Stomach (tissue), 8 donors: ENCODE measurements at regions not wholly inside any gene's neighbourhood (a gene's known extent, or its start where the extent isn't known, plus 50 kb on each side); places are given as distances from the start of the nearest gene placed in this dataset.
A peak's percentile ranks its signal among the peaks of the same experiment; 100 is the strongest.

Experiments
- DNase-seq, 2 donors: peaks; one replicate each; pipeline versions ENCODE4 v3.0.0 to v3.0.0-alpha.2; 2013 to 2019
- H3K27ac ChIP-seq, 5 donors: fragments of 200-600 bp in 4 of 5; sonication (generic) in 4 of 5; one replicate each; pipeline ENCODE4 v1.5.1; 2013 to 2019; ENCODE audit warnings: mild to moderate bottlenecking in 1 of 5, moderate library complexity in 1 of 5
- H3K27me3 ChIP-seq, 3 donors: fragments of 200-600 bp; sonication (generic); one replicate each; pipeline ENCODE4 v1.5.1; 2017 to 2019; ENCODE audit warnings: mixed run types in 1 of 3
- H3K36me3 ChIP-seq, 4 donors: fragments of 200-600 bp; sonication (generic); 1 replicate in 3 of 4; 2 replicates in 1 of 4; pipeline ENCODE4 v1.5.1; 2016 to 2019
- H3K4me1 ChIP-seq, 4 donors: fragments of 200-600 bp; sonication (generic); one replicate each; pipeline ENCODE4 v1.5.1; 2016 to 2019
- H3K4me3 ChIP-seq, 4 donors: fragments of 200-600 bp; sonication (generic) in 3 of 4; one replicate each; pipeline ENCODE4 v1.5.1; 2016 to 2019; ENCODE audit warnings: mild to moderate bottlenecking in 1 of 4
- H3K9me3 ChIP-seq, 4 donors: fragments of 200-600 bp; sonication (generic); one replicate each; pipeline ENCODE4 v1.5.1; 2016 to 2019
- EP300 ChIP-seq: sonication (generic); formaldehyde crosslinking; IDR thresholded peaks from one replicate; pipeline ENCODE4 v1.6.1; 2017; ENCODE audit warnings: antibody characterized with exemption
- POLR2A ChIP-seq, 4 donors: fragments of 450-650 bp; IDR thresholded peaks; one replicate each; pipeline ENCODE4 v1.6.1; 2016; ENCODE audit warnings: antibody characterized with exemption in 4 of 4, control low read depth in 2 of 4, mild to moderate bottlenecking in 1 of 4, moderate library complexity in 1 of 4
- POLR2AphosphoS5 ChIP-seq, 3 donors: sonication (generic); formaldehyde crosslinking; IDR thresholded peaks; one replicate each; pipeline ENCODE4 v1.6.1; 2016; ENCODE audit warnings: antibody characterized with exemption in 3 of 3
- WGBS, 5 donors: extraction: QIAGEN DNeasy Blood & Tissue Kit in 3 of 5; methylation state at CpG; one replicate each; pipeline versions ENCODE4 v1.1.5 to v1.1.7; 2013 to 2018; 5-methylcytosine and 5-hydroxymethylcytosine counted together
- intact Hi-C: fragments of 100-400 bp; cut with DNase I; formaldehyde crosslinking; loops from one replicate; pipeline ENCODE4 v1.15.1; 2023; ENCODE audit warnings: low total_unique reads
- TF ChIP-seq, protein P1 (sequence below), 7 experiments: fragments of 450-650 bp in 4 of 7; fragments of 200-600 bp in 3 of 7; sonication (generic) in 3 of 7; IDR thresholded peaks; one replicate each; pipeline ENCODE4 v1.5.1; 2016 to 2019; ENCODE audit warnings: antibody characterized with exemption in 7 of 7, control low read depth in 2 of 7, mild to moderate bottlenecking in 1 of 7
- donor health status: healthy with polysubstance abuse.
- donor health status: Bipolar disorder and iron deficiency.
- donor health status: healthy.

DNA sequence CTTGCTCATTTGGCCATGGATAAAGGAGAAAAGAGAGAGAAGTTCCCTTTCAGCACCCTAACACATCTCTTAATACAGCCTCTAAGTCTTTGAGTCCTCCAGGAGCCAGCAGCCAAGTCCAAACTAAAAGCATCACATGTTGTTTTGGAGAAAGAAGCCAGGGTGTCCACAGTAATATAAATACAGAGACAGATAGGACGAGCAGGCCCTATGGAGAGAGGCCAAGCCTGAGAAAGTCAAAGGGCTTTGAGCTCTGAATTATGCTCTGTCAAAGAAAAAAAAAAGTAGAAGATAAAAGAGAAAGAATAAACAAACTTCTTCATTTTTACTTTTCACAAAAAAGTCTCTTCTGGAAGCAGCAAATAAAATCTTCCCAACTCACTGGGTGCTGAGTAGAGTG, 92.4 kb upstream of the THBS1 start:
- H3K27ac ChIP-seq: peak overlapping the region in 4 of 5 donors; percentile 34 to 83 (median 54)
- intact Hi-C loops: no loop called here
- DNase-seq: peak in 1 of 2 donors; percentile 87
- TF ChIP-seq POLR2AphosphoS5 (IDR thresholded peaks at IDR 0.05) (peak in 2 of 3 donors; percentile 13 to 43), EP300 (no peak)
- H3K4me1 ChIP-seq: peaks cover 0 to 34% (median 16%) of the 10 kb centered on the region in 4 donors
- 14 to 57% (median 30%) methylated on average over 1 of the region's 1 CpG for WGBS, 5 donors
- no peaks in the 10 kb centered on the region for H3K27me3 ChIP-seq
- H3K36me3 ChIP-seq: no peaks in the 10 kb centered on the region
- no peak overlapping the region for H3K4me3 ChIP-seq
- H3K9me3 ChIP-seq: no peaks in the 10 kb centered on the region

- H3K36me3 ChIP-seq: no peaks in the 10 kb centered on the region
- no peak for DNase-seq
- no peaks in the 10 kb centered on the region for H3K27me3 ChIP-seq
- H3K4me1 ChIP-seq: peaks cover 0 to 34% (median 16%) of the 10 kb centered on the region in 4 donors
- 14 to 29% (median 23%) methylated on average over 1 of the region's 1 CpG for WGBS, 5 donors
- TF ChIP-seq POLR2A (IDR thresholded peaks at IDR 0.05) (no peak), EP300 (no peak), POLR2AphosphoS5 (IDR thresholded peaks at IDR 0.05) (no peak)
- TF ChIP-seq, protein P1, sequence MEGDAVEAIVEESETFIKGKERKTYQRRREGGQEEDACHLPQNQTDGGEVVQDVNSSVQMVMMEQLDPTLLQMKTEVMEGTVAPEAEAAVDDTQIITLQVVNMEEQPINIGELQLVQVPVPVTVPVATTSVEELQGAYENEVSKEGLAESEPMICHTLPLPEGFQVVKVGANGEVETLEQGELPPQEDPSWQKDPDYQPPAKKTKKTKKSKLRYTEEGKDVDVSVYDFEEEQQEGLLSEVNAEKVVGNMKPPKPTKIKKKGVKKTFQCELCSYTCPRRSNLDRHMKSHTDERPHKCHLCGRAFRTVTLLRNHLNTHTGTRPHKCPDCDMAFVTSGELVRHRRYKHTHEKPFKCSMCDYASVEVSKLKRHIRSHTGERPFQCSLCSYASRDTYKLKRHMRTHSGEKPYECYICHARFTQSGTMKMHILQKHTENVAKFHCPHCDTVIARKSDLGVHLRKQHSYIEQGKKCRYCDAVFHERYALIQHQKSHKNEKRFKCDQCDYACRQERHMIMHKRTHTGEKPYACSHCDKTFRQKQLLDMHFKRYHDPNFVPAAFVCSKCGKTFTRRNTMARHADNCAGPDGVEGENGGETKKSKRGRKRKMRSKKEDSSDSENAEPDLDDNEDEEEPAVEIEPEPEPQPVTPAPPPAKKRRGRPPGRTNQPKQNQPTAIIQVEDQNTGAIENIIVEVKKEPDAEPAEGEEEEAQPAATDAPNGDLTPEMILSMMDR (IDR thresholded peaks at IDR 0.05): no peak
- no peak overlapping the region for H3K4me3 ChIP-seq
- intact Hi-C loops: no loop called here
- peak overlapping the region in 4 of 5 donors; percentile 34 to 83 (median 54) for H3K27ac ChIP-seq
- no peaks in the 10 kb centered on the region for H3K9me3 ChIP-seq
These were observed 91.9 kb upstream of the THBS1 start for GRCh38 chr15:39488961-39489360.

DNA sequence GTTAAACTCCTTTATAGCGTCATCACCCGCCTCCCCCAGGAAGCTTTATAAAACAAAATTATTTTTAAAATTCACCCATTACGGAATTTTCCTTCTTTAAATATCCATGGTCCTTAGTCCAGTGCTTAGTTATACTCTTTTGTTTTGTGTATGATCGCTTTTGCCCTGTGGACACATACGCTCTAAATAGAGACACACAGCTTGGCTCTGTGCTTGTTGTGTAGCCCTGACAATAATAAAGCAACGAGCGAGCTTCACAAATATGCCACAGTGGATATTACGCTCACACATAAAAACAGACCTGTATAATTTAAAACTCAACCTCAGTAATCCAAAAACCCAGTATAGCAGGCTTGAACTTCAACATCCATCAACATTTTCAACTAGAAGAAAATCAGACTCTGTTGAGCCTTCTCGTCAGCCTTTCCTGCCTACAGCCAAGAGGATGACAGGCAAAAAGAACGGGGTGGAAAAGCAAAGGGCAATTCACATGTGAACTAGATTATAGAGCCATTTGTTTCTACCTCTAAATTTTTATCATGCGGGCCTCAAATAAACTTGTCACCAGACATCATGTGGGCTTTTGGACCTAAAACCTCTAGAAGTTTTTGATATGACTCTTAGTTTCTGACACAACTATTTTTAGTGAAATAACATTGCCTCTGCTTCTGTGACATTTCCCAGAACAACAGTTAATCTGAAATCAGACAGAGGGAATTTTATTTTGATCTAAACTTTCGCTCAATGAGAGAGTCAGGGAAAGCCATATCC, 89.6 kb upstream of the THBS1 start:
- TF ChIP-seq POLR2A (IDR thresholded peaks at IDR 0.05) (no peak), POLR2AphosphoS5 (IDR thresholded peaks at IDR 0.05) (no peak), EP300 (no peak)
- TF ChIP-seq, protein P1 (IDR thresholded peaks at IDR 0.05): no peak
- Histone ChIP-seq H3K27me3 (no peaks in the 10 kb centered on the region), H3K4me3 (no peak overlapping the region), H3K36me3 (no peaks in the 10 kb centered on the region), H3K27ac (peak overlapping the region in 4 of 5 donors; percentile 54 to 83 (median 56)), H3K9me3 (no peaks in the 10 kb centered on the region), H3K4me1 (peaks cover 0 to 30% (median 13%) of the 10 kb centered on the region in 4 donors)
- intact Hi-C loops: no loop called here
- no peak for DNase-seq
- WGBS, 5 donors: 80 to 96% (median 91%) methylated on average over 12 of the region's 12 CpGs

- Histone ChIP-seq H3K36me3 (no peaks in the 10 kb centered on the region), H3K4me3 (no peak overlapping the region), H3K27ac (peak overlapping the region in 4 of 5 donors; percentile 54 to 83 (median 56)), H3K9me3 (no peaks in the 10 kb centered on the region), H3K27me3 (no peaks in the 10 kb centered on the region), H3K4me1 (peaks cover 0 to 28% (median 10%) of the 10 kb centered on the region in 4 donors)
- intact Hi-C loops: no loop called here
- TF ChIP-seq, protein P1 (IDR thresholded peaks at IDR 0.05): no peak
- TF ChIP-seq POLR2A (IDR thresholded peaks at IDR 0.05): no peak
- peak in 2 of 3 donors; percentile 53 to 69 for TF ChIP-seq POLR2AphosphoS5 (IDR thresholded peaks at IDR 0.05)
- peak; percentile 48 for TF ChIP-seq EP300
- DNase-seq: no peak
- WGBS, 5 donors: 51 to 67% (median 62%) methylated on average over 4 of the region's 4 CpGs
These were observed 88.9 kb upstream of the THBS1 start for GRCh38 chr15:39491886-39492490.
